PC-9 (cell line): ENCODE measurements at regions not wholly inside any gene's neighbourhood (a gene's known extent, or its start where the extent isn't known, plus 50 kb on each side); places are given as distances from the start of the nearest gene placed in this dataset.

Experiments
- CTCF ChIP-seq: fragments of 200-600 bp; sonication (generic); conservative IDR thresholded peaks from 2 replicates; pipeline ENCODE4 v1.6.1; 2017; ENCODE audit warnings: mixed run types, antibody characterized with exemption, mild to moderate bottlenecking, moderate library complexity
- EZH2 ChIP-seq: fragments of 200-600 bp; sonication (generic); IDR thresholded peaks from 2 replicates; pipeline ENCODE4 v1.8.0; 2017; ENCODE audit warnings: antibody characterized with exemption, low read depth

- TF ChIP-seq CTCF: no peak
- no peak for TF ChIP-seq EZH2
Observed at GRCh38 chr10:90195288-90195840, 494.0 kb downstream of the KIF20B start.
